Progenitor cell of endocrine pancreas (in vitro differentiated cells): ENCODE measurements at regions not wholly inside any gene's neighbourhood (a gene's known extent, or its start where the extent isn't known, plus 50 kb on each side); places are given as distances from the start of the nearest gene placed in this dataset.
"Not testable (repeated sequence)": the region's sequence is repeated elsewhere in the genome, so short reads cannot be mapped to it uniquely, and the experiment has no call there.

Experiments
- DNase-seq: peaks from one replicate; pipeline ENCODE4 v3.0.0; 2021; ENCODE audit warnings: low spot score; ENCODE audit not compliant: unreplicated experiment
- H3K27ac Mint-ChIP-seq: 2 replicates; pipeline ENCODE4 v1.8.0; 2021; ENCODE audit warnings: mild to moderate bottlenecking, moderate library complexity, mixed read lengths
- H3K27me3 Mint-ChIP-seq: 2 replicates; pipeline ENCODE4 v1.8.0; 2021; ENCODE audit warnings: mixed read lengths
- H3K36me3 Mint-ChIP-seq: 2 replicates; pipeline ENCODE4 v1.8.0; 2022; ENCODE audit warnings: mixed read lengths; ENCODE audit not compliant: insufficient read depth
- H3K4me1 Mint-ChIP-seq: 2 replicates; pipeline ENCODE4 v1.8.0; 2021; ENCODE audit warnings: low read depth, mixed read lengths
- H3K4me3 Mint-ChIP-seq: 2 replicates; pipeline ENCODE4 v1.8.0; 2021; ENCODE audit warnings: low read depth, mild to moderate bottlenecking, moderate library complexity, mixed read lengths
- H3K9me3 Mint-ChIP-seq: 2 replicates; pipeline ENCODE4 v1.8.0; 2021; ENCODE audit warnings: low read depth, mixed read lengths
- CTCF ChIP-seq: fragments of 200-600 bp; sonication (generic); IDR thresholded peaks from one replicate; pipeline ENCODE4 v1.5.0; 2021; ENCODE audit warnings: antibody characterized with exemption, mild to moderate bottlenecking; ENCODE audit not compliant: unreplicated experiment

- Mint-ChIP-seq H3K27ac (no peak overlapping the region), H3K36me3 (no peaks in the 10 kb centered on the region), H3K4me1 (no peaks in the 10 kb centered on the region), H3K9me3 (no peaks in the 10 kb centered on the region), H3K27me3 (no peaks in the 10 kb centered on the region), H3K4me3 (no peak overlapping the region)
- no peak for DNase-seq
- no peak for TF ChIP-seq CTCF
Observed at GRCh38 chr7:84906889-84907288, 280.0 kb downstream of the SEMA3D start.

- H3K4me3 Mint-ChIP-seq: no peak overlapping the region
- no peaks in the 10 kb centered on the region for H3K27me3 Mint-ChIP-seq
- no peaks in the 10 kb centered on the region for H3K4me1 Mint-ChIP-seq
- H3K36me3 Mint-ChIP-seq: no peaks in the 10 kb centered on the region
- no peaks in the 10 kb centered on the region for H3K9me3 Mint-ChIP-seq
- no peak overlapping the region for H3K27ac Mint-ChIP-seq
- no peak for TF ChIP-seq CTCF
- no peak for DNase-seq
Observed at GRCh38 chr7:84904561-84904960, 282.3 kb downstream of the SEMA3D start.

GRCh38 chr7:84901366-84901765 is 285.5 kb downstream of the SEMA3D start:
- no peak for DNase-seq
- Mint-ChIP-seq H3K27ac (no peak overlapping the region), H3K27me3 (no peaks in the 10 kb centered on the region), H3K4me3 (no peak overlapping the region), H3K9me3 (no peaks in the 10 kb centered on the region), H3K4me1 (no peaks in the 10 kb centered on the region), H3K36me3 (no peaks in the 10 kb centered on the region)
- no peak for TF ChIP-seq CTCF

DNA sequence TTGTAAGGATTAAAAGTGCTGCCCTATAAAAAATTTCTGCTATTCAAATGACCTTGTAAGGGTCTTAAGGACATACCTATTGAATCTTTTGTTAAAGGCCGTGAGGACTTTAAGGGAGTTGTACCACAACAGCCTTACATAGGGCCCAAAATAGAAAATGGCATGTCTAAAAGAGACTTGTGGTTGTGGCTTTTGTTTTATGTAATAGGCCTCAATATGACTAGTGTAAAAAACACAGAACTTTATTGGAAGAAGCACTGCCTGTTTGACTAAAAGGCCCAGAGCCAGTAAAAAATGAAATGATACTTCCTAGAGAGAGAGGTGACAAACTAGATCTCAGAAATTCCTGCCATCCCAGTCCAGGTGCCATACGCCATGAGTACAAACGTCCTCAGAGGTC is 286.6 kb downstream of the SEMA3D start:
- Mint-ChIP-seq H3K4me3 (no peak overlapping the region), H3K4me1 (no peaks in the 10 kb centered on the region), H3K9me3 (peaks cover 6% of the 10 kb centered on the region), H3K36me3 (no peaks in the 10 kb centered on the region), H3K27me3 (no peaks in the 10 kb centered on the region), H3K27ac (no peak overlapping the region)
- DNase-seq: no peak
- no peak for TF ChIP-seq CTCF

DNA sequence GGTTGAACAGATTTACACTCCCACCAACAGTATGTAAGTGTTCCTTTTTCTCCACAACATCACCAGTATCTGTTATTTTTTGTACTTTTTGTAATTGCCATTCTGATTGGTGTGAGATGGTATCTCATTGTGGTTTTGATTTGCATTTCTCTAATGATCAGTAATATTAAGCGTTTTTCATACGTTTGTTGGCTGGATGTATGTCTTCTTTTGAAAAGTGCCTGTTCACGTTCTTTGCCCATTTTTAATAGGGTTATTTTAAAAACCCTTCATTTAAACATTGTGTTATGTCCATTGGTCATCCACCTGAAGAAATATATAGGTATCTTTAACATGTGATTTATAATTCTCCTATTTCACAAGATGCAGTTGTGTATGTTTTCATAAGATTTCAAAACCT is 291.3 kb downstream of the SEMA3D start:
- DNase-seq: no peak
- H3K27me3 Mint-ChIP-seq: no peaks in the 10 kb centered on the region
- H3K4me1 Mint-ChIP-seq: no peaks in the 10 kb centered on the region
- TF ChIP-seq CTCF: no peak
- no peaks in the 10 kb centered on the region for H3K36me3 Mint-ChIP-seq
- H3K27ac Mint-ChIP-seq: no peak overlapping the region
- peaks cover 10% of the 10 kb centered on the region for H3K9me3 Mint-ChIP-seq
- H3K4me3 Mint-ChIP-seq: no peak overlapping the region

DNA sequence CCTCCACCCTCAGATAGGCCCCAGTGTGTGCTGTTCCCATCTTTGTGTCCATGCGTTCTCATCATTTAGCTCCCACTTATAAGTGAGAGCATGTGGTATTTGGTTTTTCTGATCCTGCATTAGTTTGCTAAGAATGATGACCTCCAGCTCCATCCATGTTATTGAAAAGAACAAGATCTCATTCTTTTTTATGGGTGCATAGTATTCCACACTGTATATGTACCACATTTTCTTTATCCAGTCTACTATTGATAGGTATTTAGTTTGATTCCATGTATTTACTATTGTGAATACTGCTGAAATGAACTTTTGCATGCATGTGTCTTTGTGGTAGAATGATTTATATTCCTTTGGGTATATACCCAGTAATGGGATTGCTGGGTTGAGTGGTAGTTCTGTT is 303.3 kb downstream of the SEMA3D start:
- not testable (repeated sequence) for H3K4me3 Mint-ChIP-seq, DNase-seq, H3K27me3 Mint-ChIP-seq, H3K27ac Mint-ChIP-seq, H3K4me1 Mint-ChIP-seq, H3K36me3 Mint-ChIP-seq
- peaks cover 14% of the 10 kb centered on the region for H3K9me3 Mint-ChIP-seq

- H3K9me3 Mint-ChIP-seq: peaks cover 14% of the 10 kb centered on the region
- H3K27ac Mint-ChIP-seq, H3K36me3 Mint-ChIP-seq, H3K4me3 Mint-ChIP-seq, H3K4me1 Mint-ChIP-seq, H3K27me3 Mint-ChIP-seq, DNase-seq: not testable (repeated sequence)
Observed at GRCh38 chr7:84880326-84880997, 306.4 kb downstream of the SEMA3D start.
